Neural crest cell (in vitro differentiated cells): ENCODE measurements at regions not wholly inside any gene's neighbourhood (a gene's known extent, or its start where the extent isn't known, plus 50 kb on each side); places are given as distances from the start of the nearest gene placed in this dataset.

Experiments
- DNase-seq: peaks from one replicate; pipeline ENCODE4 v3.0.0; 2021; ENCODE audit warnings: low read depth, mixed read lengths, low spot score
- H3K27ac Mint-ChIP-seq: one replicate; pipeline ENCODE4 v1.8.0; 2021; ENCODE audit warnings: mild to moderate bottlenecking, mixed read lengths; ENCODE audit not compliant: unreplicated experiment
- H3K27me3 Mint-ChIP-seq: 2 replicates; pipeline ENCODE4 v1.8.0; 2021; ENCODE audit warnings: low read depth, mild to moderate bottlenecking, mixed read lengths
- H3K36me3 Mint-ChIP-seq: 2 replicates; pipeline ENCODE4 v1.8.0; 2021; ENCODE audit warnings: low read depth, mild to moderate bottlenecking, mixed read lengths
- H3K4me1 Mint-ChIP-seq: 2 replicates; pipeline ENCODE4 v1.8.0; 2021; ENCODE audit warnings: mixed read lengths
- H3K4me3 Mint-ChIP-seq: one replicate; pipeline ENCODE4 v1.8.0; 2021; ENCODE audit warnings: mild to moderate bottlenecking, mixed read lengths
- H3K9me3 Mint-ChIP-seq: 2 replicates; pipeline ENCODE4 v1.8.0; 2021; ENCODE audit warnings: mixed read lengths
- CTCF ChIP-seq: fragments of 200-600 bp; sonication (generic); conservative IDR thresholded peaks from 2 replicates; pipeline ENCODE4 v1.5.0; 2021; ENCODE audit warnings: antibody characterized with exemption, mild to moderate bottlenecking

- Mint-ChIP-seq H3K9me3 (peaks cover 3% of the 10 kb centered on the region), H3K4me3 (no peak overlapping the region), H3K4me1 (peaks cover 28% of the 10 kb centered on the region), H3K27me3 (no peaks in the 10 kb centered on the region), H3K27ac (no peak overlapping the region), H3K36me3 (no peaks in the 10 kb centered on the region)
- no peak for TF ChIP-seq CTCF
- DNase-seq = no peak
Observed at GRCh38 chr16:76195648-76196047, 81.6 kb upstream of the CNTNAP4 start.

- H3K4me1 Mint-ChIP-seq = peaks cover 28% of the 10 kb centered on the region
- no peak for TF ChIP-seq CTCF
- H3K9me3 Mint-ChIP-seq = no peaks in the 10 kb centered on the region
- H3K4me3 Mint-ChIP-seq = no peak overlapping the region
- DNase-seq = no peak
- no peaks in the 10 kb centered on the region for H3K36me3 Mint-ChIP-seq
- H3K27ac Mint-ChIP-seq = no peak overlapping the region
- H3K27me3 Mint-ChIP-seq = no peaks in the 10 kb centered on the region
Observed at GRCh38 chr16:76197900-76198299, 79.3 kb upstream of the CNTNAP4 start.

- peaks cover 13% of the 10 kb centered on the region for H3K4me1 Mint-ChIP-seq
- no peaks in the 10 kb centered on the region for H3K36me3 Mint-ChIP-seq
- no peak overlapping the region for H3K4me3 Mint-ChIP-seq
- H3K27ac Mint-ChIP-seq = no peak overlapping the region
- DNase-seq = no peak
- H3K9me3 Mint-ChIP-seq = no peaks in the 10 kb centered on the region
- TF ChIP-seq CTCF = no peak
- no peaks in the 10 kb centered on the region for H3K27me3 Mint-ChIP-seq
Observed at GRCh38 chr16:76199681-76200220, 77.5 kb upstream of the CNTNAP4 start.

GRCh38 chr16:76201385-76201784, 75.8 kb upstream of the CNTNAP4 start:
- no peak overlapping the region for H3K27ac Mint-ChIP-seq
- no peak for TF ChIP-seq CTCF
- DNase-seq = no peak
- H3K27me3 Mint-ChIP-seq = no peaks in the 10 kb centered on the region
- H3K4me3 Mint-ChIP-seq = no peak overlapping the region
- H3K36me3 Mint-ChIP-seq = no peaks in the 10 kb centered on the region
- no peaks in the 10 kb centered on the region for H3K9me3 Mint-ChIP-seq
- peaks cover 10% of the 10 kb centered on the region for H3K4me1 Mint-ChIP-seq

GRCh38 chr16:76204249-76204648, 73.0 kb upstream of the CNTNAP4 start:
- peaks cover 9% of the 10 kb centered on the region for H3K4me1 Mint-ChIP-seq
- no peak overlapping the region for H3K4me3 Mint-ChIP-seq
- no peak for TF ChIP-seq CTCF
- no peaks in the 10 kb centered on the region for H3K36me3 Mint-ChIP-seq
- no peaks in the 10 kb centered on the region for H3K9me3 Mint-ChIP-seq
- no peak overlapping the region for H3K27ac Mint-ChIP-seq
- no peaks in the 10 kb centered on the region for H3K27me3 Mint-ChIP-seq
- no peak for DNase-seq

- Mint-ChIP-seq H3K9me3 (no peaks in the 10 kb centered on the region), H3K27me3 (no peaks in the 10 kb centered on the region)
- no peak for DNase-seq
Observed at GRCh38 chr16:76207270-76207669, 69.9 kb upstream of the CNTNAP4 start.

More at GRCh38 chr16:76207270-76207669, 69.9 kb upstream of the CNTNAP4 start:
- H3K4me3 Mint-ChIP-seq = no peak overlapping the region
- no peaks in the 10 kb centered on the region for H3K36me3 Mint-ChIP-seq
- TF ChIP-seq CTCF = no peak
- no peaks in the 10 kb centered on the region for H3K4me1 Mint-ChIP-seq
- no peak overlapping the region for H3K27ac Mint-ChIP-seq
